ENCODE measurements at regions not wholly inside any gene's neighbourhood (a gene's known extent, or its start where the extent isn't known, plus 50 kb on each side); places are given as distances from the start of the nearest gene placed in this dataset.

GRCh38 chr2:66994654-66995053 is 402.5 kb upstream of the ETAA1 start:
- DNase-seq (no peak), ATAC-seq (ENCODE audit: low read depth) (no peak)
- Histone ChIP-seq H3K18ac (ENCODE audit: low read depth, low read length) (no peak overlapping the region), H3K79me1 (ENCODE audit: low read depth in 1 of 2, low read length in 2 of 2) (no peaks in the 10 kb centered on the region), H3K4me2 (ENCODE audit: low read depth, low read length) (no peak overlapping the region), H3K14ac (replicated peaks; ENCODE audit: low read depth, low read length) (no peak overlapping the region), H3K56ac (ENCODE audit: extremely low read depth, insufficient read depth, low read length) (no peak overlapping the region), H4K91ac (ENCODE audit: insufficient read depth, low read depth, low read length) (no peak overlapping the region), H3K36me3 (ENCODE audit: control insufficient read depth, insufficient read depth, low read length) (no peaks in the 10 kb centered on the region), H2BK15ac (ENCODE audit: low read depth, low read length) (no peak overlapping the region), H3K27ac (ENCODE audit: insufficient read depth, low read length) (no peak overlapping the region), H2BK20ac (ENCODE audit: low read depth, low read length) (no peak overlapping the region), H3K4me3 (ENCODE audit: insufficient read depth, low read depth, low read length) (no peak overlapping the region), H4K20me1 (ENCODE audit: insufficient read depth, low read length) (no peaks in the 10 kb centered on the region), H4K5ac (ENCODE audit: low read depth, low read length) (no peak overlapping the region), H3K23ac (ENCODE audit: low read depth, low read length) (no peak overlapping the region), H4K8ac (ENCODE audit: low read depth in 2 of 2, low read length in 2 of 2) (no peak overlapping the region), H3K4me1 (ENCODE audit: control insufficient read depth, insufficient read depth, low read length) (no peaks in the 10 kb centered on the region), H2AFZ (replicated peaks; ENCODE audit: low read length, poor library complexity) (no peak overlapping the region), H2AK5ac (ENCODE audit: low read depth, low read length) (no peak overlapping the region), H3K27me3 (ENCODE audit: control insufficient read depth, insufficient read depth, low read length) (no peaks in the 10 kb centered on the region; the same call in 1 of the 2 replicates), H3K9me3 (ENCODE audit: control insufficient read depth, insufficient read depth, low read length) (no peaks in the 10 kb centered on the region), H3K9me1 (ENCODE audit: insufficient read depth, low read length) (no peaks in the 10 kb centered on the region), H2BK5ac (ENCODE audit: low read depth, low read length, poor library complexity, severe bottlenecking) (no peak overlapping the region), H3K9ac (ENCODE audit: low read depth, low read length) (no peak overlapping the region), H2BK120ac (ENCODE audit: low read depth, low read length) (no peak overlapping the region), H3K4ac (ENCODE audit: low read depth, low read length) (no peak overlapping the region), H2AK9ac (replicated peaks; ENCODE audit: low read depth, low read length, poor library complexity) (no peak overlapping the region)
- no TSS peak for BruUV-seq (replicated peaks)
- CTCF ChIA-PET, result no interaction called here
- intact Hi-C loops (cut with micrococcal nuclease) (no loop called here), dilution Hi-C loops (cut with HindIII; ENCODE audit: low sequenced_read_pairs, unreplicated experiment) (no loop called here), in situ Hi-C loops (cut with MboI; ENCODE audit: low sequenced_read_pairs) (no loop called here)
- TF ChIP-seq BHLHE40 (IDR thresholded peaks at IDR 0.05; ENCODE audit: low read depth, low read length) (no peak), FOS (IDR thresholded peaks at IDR 0.05; ENCODE audit: low read depth, low read length) (no peak), NFE2L2 (IDR thresholded peaks at IDR 0.05; ENCODE audit: low read depth, low read length) (no peak), CEBPB (IDR thresholded peaks at IDR 0.05; ENCODE audit: low read depth, low read length) (no peak), MXI1 (IDR thresholded peaks at IDR 0.05; ENCODE audit: borderline replicate concordance, low read depth, low read length) (no peak), RAD21 (IDR thresholded peaks at IDR 0.05; ENCODE audit: low read length) (no peak), RFX5 (IDR thresholded peaks at IDR 0.05; ENCODE audit: low read depth, low read length) (no peak), POLR2A (IDR thresholded peaks at IDR 0.05; ENCODE audit: low read depth, low read length) (no peak), SMC3 (IDR thresholded peaks at IDR 0.05; ENCODE audit: low read depth, low read length) (no peak), RCOR1 (IDR thresholded peaks at IDR 0.05; ENCODE audit: insufficient replicate concordance, low read length) (no peak), CTCF (conservative IDR thresholded peaks at IDR 0.05; ENCODE audit: low read depth, low read length) (no peak), CHD1 (IDR thresholded peaks at IDR 0.05; ENCODE audit: low read depth, low read length) (no peak), USF2 (IDR thresholded peaks at IDR 0.05; ENCODE audit: low read depth, low read length) (no peak), MAFK (IDR thresholded peaks at IDR 0.05; ENCODE audit: low read depth, low read length) (no peak), ELK1 (IDR thresholded peaks at IDR 0.05; ENCODE audit: borderline replicate concordance, low read depth, low read length) (no peak), MAZ (IDR thresholded peaks at IDR 0.05; ENCODE audit: borderline replicate concordance, low read depth, low read length) (no peak)
- WGBS, 2 experiments (ENCODE audit: extremely low coverage in 2 of 2, insufficient read length in 1 of 2), result no CpG with 5 or more reads among the region's 1 CpG
- POLR2A ChIA-PET (ENCODE audit: unreplicated experiment), result no interaction called here

Data from IMR-90 (cell line).